ENCODE measurements at regions not wholly inside any gene's neighbourhood (a gene's known extent, or its start where the extent isn't known, plus 50 kb on each side); places are given as distances from the start of the nearest gene placed in this dataset.

DNA sequence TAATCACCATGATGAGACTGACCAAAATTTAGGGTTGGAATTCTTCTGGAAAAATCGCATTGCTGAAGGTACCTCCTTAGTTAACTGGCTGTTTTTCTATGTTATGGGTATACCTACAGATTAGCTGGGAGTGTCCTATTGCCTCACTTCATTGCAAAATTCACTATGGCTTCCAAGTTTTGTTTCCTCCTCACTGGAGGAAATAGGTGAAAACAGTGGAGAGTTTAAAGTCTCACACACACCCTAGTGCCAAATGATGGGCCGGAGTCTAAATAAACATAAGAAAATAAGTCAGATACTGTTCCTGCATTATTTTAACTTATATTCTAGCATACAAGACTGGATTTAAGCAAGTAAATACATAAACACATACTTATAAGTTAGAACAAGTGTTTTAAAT lies 98.2 kb downstream of the AHR start:
- H3K9ac ChIP-seq (ENCODE audit: low read length in 5 of 5): no peak overlapping the region
- H3K27ac ChIP-seq (ENCODE audit: low read depth, low read length): no peak overlapping the region
- no peak overlapping the region for H3K4me3 ChIP-seq (ENCODE audit: low read depth in 1 of 5, low read length in 5 of 5)
- no peaks in the 10 kb centered on the region for H3K27me3 ChIP-seq (ENCODE audit: control insufficient read depth in 5 of 5, insufficient read depth in 4 of 5, low read length in 5 of 5)
- H3K36me3 ChIP-seq (ENCODE audit: control insufficient read depth in 5 of 5, insufficient read depth in 5 of 5, low read length in 5 of 5): no peaks in the 10 kb centered on the region
- no peaks in the 10 kb centered on the region for H3K4me1 ChIP-seq (ENCODE audit: control insufficient read depth in 5 of 5, insufficient read depth in 5 of 5, low read length in 5 of 5)
- H3K9me3 ChIP-seq (ENCODE audit: control insufficient read depth in 5 of 5, low read length in 5 of 5): peaks cover 0 to 8% (median 0%) of the 10 kb centered on the region in 5 donors

- Histone ChIP-seq H3K4me3 (ENCODE audit: low read depth in 1 of 5, low read length in 5 of 5) (no peak overlapping the region), H3K27ac (ENCODE audit: low read depth, low read length) (no peak overlapping the region), H3K36me3 (ENCODE audit: control insufficient read depth in 5 of 5, insufficient read depth in 5 of 5, low read length in 5 of 5) (no peaks in the 10 kb centered on the region), H3K9ac (ENCODE audit: low read length in 5 of 5) (no peak overlapping the region), H3K9me3 (ENCODE audit: control insufficient read depth in 5 of 5, low read length in 5 of 5) (no peaks in the 10 kb centered on the region), H3K27me3 (ENCODE audit: control insufficient read depth in 5 of 5, insufficient read depth in 4 of 5, low read length in 5 of 5) (no peaks in the 10 kb centered on the region), H3K4me1 (ENCODE audit: control insufficient read depth in 5 of 5, insufficient read depth in 5 of 5, low read length in 5 of 5) (peaks cover 0 to 10% (median 5%) of the 10 kb centered on the region in 5 donors)
Observed at GRCh38 chr7:17401791-17402627, 103.6 kb downstream of the AHR start.

GRCh38 chr7:17402628-17403278 lies 104.3 kb downstream of the AHR start:
- H3K4me1 ChIP-seq (ENCODE audit: control insufficient read depth in 5 of 5, insufficient read depth in 5 of 5, low read length in 5 of 5): peaks cover 0 to 10% (median 5%) of the 10 kb centered on the region in 5 donors
- no peak overlapping the region for H3K4me3 ChIP-seq (ENCODE audit: low read depth in 1 of 5, low read length in 5 of 5)
- no peaks in the 10 kb centered on the region for H3K27me3 ChIP-seq (ENCODE audit: control insufficient read depth in 5 of 5, insufficient read depth in 4 of 5, low read length in 5 of 5)

GRCh38 chr7:17404006-17404405 lies 105.6 kb downstream of the AHR start:
- no peak overlapping the region for H3K4me3 ChIP-seq (ENCODE audit: low read depth in 1 of 5, low read length in 5 of 5)
- H3K9ac ChIP-seq (ENCODE audit: low read length in 5 of 5): no peak overlapping the region
- no peak overlapping the region for H3K27ac ChIP-seq (ENCODE audit: low read depth, low read length)
- no peaks in the 10 kb centered on the region for H3K36me3 ChIP-seq (ENCODE audit: control insufficient read depth in 5 of 5, insufficient read depth in 5 of 5, low read length in 5 of 5)
- H3K4me1 ChIP-seq (ENCODE audit: control insufficient read depth in 5 of 5, insufficient read depth in 5 of 5, low read length in 5 of 5): peaks cover 0 to 15% (median 7%) of the 10 kb centered on the region in 5 donors
- no peaks in the 10 kb centered on the region for H3K9me3 ChIP-seq (ENCODE audit: control insufficient read depth in 5 of 5, low read length in 5 of 5)
- H3K27me3 ChIP-seq (ENCODE audit: control insufficient read depth in 5 of 5, insufficient read depth in 4 of 5, low read length in 5 of 5): no peaks in the 10 kb centered on the region

More at GRCh38 chr7:17402628-17403278, 104.3 kb downstream of the AHR start:
- Histone ChIP-seq H3K27ac (ENCODE audit: low read depth, low read length) (no peak overlapping the region), H3K9ac (ENCODE audit: low read length in 5 of 5) (no peak overlapping the region), H3K36me3 (ENCODE audit: control insufficient read depth in 5 of 5, insufficient read depth in 5 of 5, low read length in 5 of 5) (no peaks in the 10 kb centered on the region), H3K9me3 (ENCODE audit: control insufficient read depth in 5 of 5, low read length in 5 of 5) (no peaks in the 10 kb centered on the region)

DNA sequence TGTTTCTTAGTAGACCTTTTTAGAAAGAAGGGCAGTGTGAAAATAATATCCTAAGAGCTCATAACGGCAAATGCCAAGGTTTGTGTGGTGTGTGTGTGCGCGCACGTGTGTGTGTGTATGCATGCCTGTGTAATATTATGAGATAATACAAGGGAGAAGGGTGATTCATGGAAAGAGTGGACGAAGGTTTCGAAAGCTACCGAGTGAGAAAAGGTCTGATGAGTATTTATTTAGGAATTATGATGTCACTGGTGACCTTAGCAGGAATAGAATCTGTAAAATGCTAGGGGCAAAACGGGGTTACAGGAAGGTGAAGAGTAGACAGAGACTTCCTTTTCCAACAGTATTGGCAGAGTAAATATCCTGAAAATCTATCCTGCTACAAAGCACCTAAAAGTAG lies 107.3 kb downstream of the AHR start:
- Histone ChIP-seq H3K36me3 (ENCODE audit: control insufficient read depth in 5 of 5, insufficient read depth in 5 of 5, low read length in 5 of 5) (no peaks in the 10 kb centered on the region), H3K4me1 (ENCODE audit: control insufficient read depth in 5 of 5, insufficient read depth in 5 of 5, low read length in 5 of 5) (peaks cover 0 to 15% (median 7%) of the 10 kb centered on the region in 5 donors), H3K27ac (ENCODE audit: low read depth, low read length) (no peak overlapping the region), H3K9me3 (ENCODE audit: control insufficient read depth in 5 of 5, low read length in 5 of 5) (no peaks in the 10 kb centered on the region), H3K27me3 (ENCODE audit: control insufficient read depth in 5 of 5, insufficient read depth in 4 of 5, low read length in 5 of 5) (no peaks in the 10 kb centered on the region), H3K9ac (ENCODE audit: low read length in 5 of 5) (no peak overlapping the region), H3K4me3 (ENCODE audit: low read depth in 1 of 5, low read length in 5 of 5) (no peak overlapping the region)

DNA sequence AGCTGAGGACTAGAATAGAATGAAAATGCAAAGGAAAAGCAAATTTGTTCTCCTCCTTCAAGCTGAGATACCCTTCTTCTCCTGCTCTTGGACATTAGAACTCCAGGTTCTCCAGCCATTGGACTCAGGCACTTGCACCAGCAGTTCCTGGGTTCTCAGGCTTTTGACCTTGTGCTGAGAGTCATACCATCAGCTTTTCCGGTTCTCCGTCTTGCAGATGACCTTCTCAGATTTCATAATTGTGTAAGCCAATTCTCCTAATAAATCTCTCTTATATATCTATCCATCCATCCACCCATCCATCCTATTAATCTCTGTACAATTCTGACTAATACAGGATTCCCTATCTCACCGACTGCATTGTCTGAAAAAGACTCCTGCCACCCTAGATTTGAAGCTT lies 108.3 kb downstream of the AHR start:
- Histone ChIP-seq H3K36me3 (ENCODE audit: control insufficient read depth in 5 of 5, insufficient read depth in 5 of 5, low read length in 5 of 5) (no peaks in the 10 kb centered on the region), H3K9ac (ENCODE audit: low read length in 5 of 5) (no peak overlapping the region), H3K27ac (ENCODE audit: low read depth, low read length) (peak overlapping the region; percentile 2), H3K27me3 (ENCODE audit: control insufficient read depth in 5 of 5, insufficient read depth in 4 of 5, low read length in 5 of 5) (no peaks in the 10 kb centered on the region), H3K4me3 (ENCODE audit: low read depth in 1 of 5, low read length in 5 of 5) (no peak overlapping the region), H3K4me1 (ENCODE audit: control insufficient read depth in 5 of 5, insufficient read depth in 5 of 5, low read length in 5 of 5) (peaks cover 0 to 15% (median 7%) of the 10 kb centered on the region in 5 donors), H3K9me3 (ENCODE audit: control insufficient read depth in 5 of 5, low read length in 5 of 5) (no peaks in the 10 kb centered on the region)

DNA sequence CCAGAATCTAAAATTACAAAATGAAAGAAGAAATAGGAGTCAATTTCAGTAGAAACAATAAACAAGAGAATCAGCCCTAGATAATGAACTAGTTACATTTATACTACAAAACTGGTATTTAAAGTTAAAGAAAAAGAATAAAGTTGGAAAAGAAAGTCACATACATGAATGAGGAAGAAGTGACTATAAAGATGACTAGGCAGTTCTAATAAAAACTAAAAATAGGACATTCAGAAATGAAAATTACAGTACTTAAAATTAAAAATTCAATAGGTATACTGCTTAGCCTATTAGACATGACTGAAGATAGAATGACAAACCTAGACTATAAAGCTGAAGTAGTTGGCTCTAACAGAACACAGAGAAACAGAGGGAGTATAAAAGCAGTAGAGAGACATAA lies 108.8 kb downstream of the AHR start:
- H3K9me3 ChIP-seq (ENCODE audit: control insufficient read depth in 5 of 5, low read length in 5 of 5): no peaks in the 10 kb centered on the region
- no peak overlapping the region for H3K4me3 ChIP-seq (ENCODE audit: low read depth in 1 of 5, low read length in 5 of 5)
- H3K27ac ChIP-seq (ENCODE audit: low read depth, low read length): peak overlapping the region; percentile 2

DNA sequence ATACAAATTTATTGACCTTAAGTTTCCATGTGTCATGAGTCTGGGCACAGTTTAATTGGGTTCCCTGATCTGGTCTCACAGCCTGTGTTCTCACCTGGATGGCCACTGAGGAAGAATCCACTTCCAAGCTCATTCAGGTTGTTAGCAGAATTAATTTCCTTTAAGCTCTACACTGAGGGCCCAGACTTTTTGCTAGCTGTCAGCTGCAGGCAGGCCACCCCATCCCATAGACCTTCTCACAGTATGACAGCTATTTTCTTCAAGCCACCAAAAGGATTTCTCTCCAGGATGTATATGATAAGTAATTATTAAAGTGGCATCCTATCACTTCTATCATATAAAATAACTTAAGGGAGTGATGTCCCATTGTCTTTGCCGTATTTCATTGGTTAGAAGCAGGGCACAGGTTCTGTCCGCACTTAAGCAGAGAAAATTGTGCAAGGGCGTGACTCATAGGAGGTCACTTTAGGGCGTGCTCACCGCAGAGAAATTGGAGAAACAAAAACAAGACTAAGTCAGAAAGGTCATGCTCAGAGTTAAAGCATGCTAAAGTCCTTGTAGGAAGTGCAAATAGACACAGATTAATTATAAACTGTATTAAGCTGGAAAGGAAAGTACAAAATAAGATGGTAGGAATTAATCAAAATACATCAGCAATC lies 109.9 kb downstream of the AHR start:
- no peak overlapping the region for H3K9ac ChIP-seq (ENCODE audit: low read length in 5 of 5)
- H3K9me3 ChIP-seq (ENCODE audit: control insufficient read depth in 5 of 5, low read length in 5 of 5): no peaks in the 10 kb centered on the region
- no peaks in the 10 kb centered on the region for H3K27me3 ChIP-seq (ENCODE audit: control insufficient read depth in 5 of 5, insufficient read depth in 4 of 5, low read length in 5 of 5)
- no peak overlapping the region for H3K4me3 ChIP-seq (ENCODE audit: low read depth in 1 of 5, low read length in 5 of 5)
- H3K36me3 ChIP-seq (ENCODE audit: control insufficient read depth in 5 of 5, insufficient read depth in 5 of 5, low read length in 5 of 5): no peaks in the 10 kb centered on the region
- no peak overlapping the region for H3K27ac ChIP-seq (ENCODE audit: low read depth, low read length)
- H3K4me1 ChIP-seq (ENCODE audit: control insufficient read depth in 5 of 5, insufficient read depth in 5 of 5, low read length in 5 of 5): peaks cover 0 to 13% (median 7%) of the 10 kb centered on the region in 5 donors

More for the DNA sequence above, 108.8 kb downstream of the AHR start:
- no peaks in the 10 kb centered on the region for H3K27me3 ChIP-seq (ENCODE audit: control insufficient read depth in 5 of 5, insufficient read depth in 4 of 5, low read length in 5 of 5)
- no peaks in the 10 kb centered on the region for H3K36me3 ChIP-seq (ENCODE audit: control insufficient read depth in 5 of 5, insufficient read depth in 5 of 5, low read length in 5 of 5)
- no peak overlapping the region for H3K9ac ChIP-seq (ENCODE audit: low read length in 5 of 5)
- peaks cover 0 to 14% (median 7%) of the 10 kb centered on the region in 5 donors for H3K4me1 ChIP-seq (ENCODE audit: control insufficient read depth in 5 of 5, insufficient read depth in 5 of 5, low read length in 5 of 5)

- Histone ChIP-seq H3K9ac (ENCODE audit: low read length in 5 of 5) (no peak overlapping the region), H3K36me3 (ENCODE audit: control insufficient read depth in 5 of 5, insufficient read depth in 5 of 5, low read length in 5 of 5) (no peaks in the 10 kb centered on the region), H3K27me3 (ENCODE audit: control insufficient read depth in 5 of 5, insufficient read depth in 4 of 5, low read length in 5 of 5) (no peaks in the 10 kb centered on the region), H3K27ac (ENCODE audit: low read depth, low read length) (no peak overlapping the region), H3K4me1 (ENCODE audit: control insufficient read depth in 5 of 5, insufficient read depth in 5 of 5, low read length in 5 of 5) (peaks cover 0 to 13% (median 7%) of the 10 kb centered on the region in 5 donors), H3K4me3 (ENCODE audit: low read depth in 1 of 5, low read length in 5 of 5) (no peak overlapping the region), H3K9me3 (ENCODE audit: control insufficient read depth in 5 of 5, low read length in 5 of 5) (no peaks in the 10 kb centered on the region)
Observed at GRCh38 chr7:17408904-17409290, 110.4 kb downstream of the AHR start.

- Histone ChIP-seq H3K4me1 (ENCODE audit: control insufficient read depth in 5 of 5, insufficient read depth in 5 of 5, low read length in 5 of 5) (peaks cover 0 to 9% (median 5%) of the 10 kb centered on the region in 5 donors), H3K27me3 (ENCODE audit: control insufficient read depth in 5 of 5, insufficient read depth in 4 of 5, low read length in 5 of 5) (no peaks in the 10 kb centered on the region), H3K4me3 (ENCODE audit: low read depth in 1 of 5, low read length in 5 of 5) (no peak overlapping the region), H3K9ac (ENCODE audit: low read length in 5 of 5) (no peak overlapping the region), H3K27ac (ENCODE audit: low read depth, low read length) (no peak overlapping the region), H3K36me3 (ENCODE audit: control insufficient read depth in 5 of 5, insufficient read depth in 5 of 5, low read length in 5 of 5) (no peaks in the 10 kb centered on the region), H3K9me3 (ENCODE audit: control insufficient read depth in 5 of 5, low read length in 5 of 5) (no peaks in the 10 kb centered on the region)
Observed at GRCh38 chr7:17411922-17412321, 113.5 kb downstream of the AHR start.
